ENCODE measurements at regions not wholly inside any gene's neighbourhood (a gene's known extent, or its start where the extent isn't known, plus 50 kb on each side); places are given as distances from the start of the nearest gene placed in this dataset.

GRCh38 chr4:62870451-62870850, 1538.8 kb downstream of the TECRL start:
- ChIA-PET POLR2A (no interaction called here), CTCF (no interaction called here)
- TF ChIP-seq, protein P1, sequence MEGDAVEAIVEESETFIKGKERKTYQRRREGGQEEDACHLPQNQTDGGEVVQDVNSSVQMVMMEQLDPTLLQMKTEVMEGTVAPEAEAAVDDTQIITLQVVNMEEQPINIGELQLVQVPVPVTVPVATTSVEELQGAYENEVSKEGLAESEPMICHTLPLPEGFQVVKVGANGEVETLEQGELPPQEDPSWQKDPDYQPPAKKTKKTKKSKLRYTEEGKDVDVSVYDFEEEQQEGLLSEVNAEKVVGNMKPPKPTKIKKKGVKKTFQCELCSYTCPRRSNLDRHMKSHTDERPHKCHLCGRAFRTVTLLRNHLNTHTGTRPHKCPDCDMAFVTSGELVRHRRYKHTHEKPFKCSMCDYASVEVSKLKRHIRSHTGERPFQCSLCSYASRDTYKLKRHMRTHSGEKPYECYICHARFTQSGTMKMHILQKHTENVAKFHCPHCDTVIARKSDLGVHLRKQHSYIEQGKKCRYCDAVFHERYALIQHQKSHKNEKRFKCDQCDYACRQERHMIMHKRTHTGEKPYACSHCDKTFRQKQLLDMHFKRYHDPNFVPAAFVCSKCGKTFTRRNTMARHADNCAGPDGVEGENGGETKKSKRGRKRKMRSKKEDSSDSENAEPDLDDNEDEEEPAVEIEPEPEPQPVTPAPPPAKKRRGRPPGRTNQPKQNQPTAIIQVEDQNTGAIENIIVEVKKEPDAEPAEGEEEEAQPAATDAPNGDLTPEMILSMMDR (IDR thresholded peaks at IDR 0.05; ENCODE audit: unreplicated experiment), result no peak
- H3K9me3 Mint-ChIP-seq (ENCODE audit: unreplicated experiment), result no peaks in the 10 kb centered on the region
- intact Hi-C loops (cut with micrococcal nuclease), result no loop called here
- no peaks in the 10 kb centered on the region for H3K36me3 Mint-ChIP-seq (ENCODE audit: insufficient read depth, unreplicated experiment)
- no peak overlapping the region for H3K4me3 Mint-ChIP-seq (ENCODE audit: unreplicated experiment)
- no TSS peak for BruUV-seq (replicated peaks)
- no peaks in the 10 kb centered on the region for H3K27me3 Mint-ChIP-seq (ENCODE audit: insufficient read depth, unreplicated experiment)
- DNase-seq (ENCODE audit: unreplicated experiment), result no peak
- no peak overlapping the region for H3K27ac Mint-ChIP-seq (ENCODE audit: low read depth, unreplicated experiment)
- H3K4me1 Mint-ChIP-seq (ENCODE audit: insufficient read depth, unreplicated experiment), result peaks cover 7% of the 10 kb centered on the region

DNA sequence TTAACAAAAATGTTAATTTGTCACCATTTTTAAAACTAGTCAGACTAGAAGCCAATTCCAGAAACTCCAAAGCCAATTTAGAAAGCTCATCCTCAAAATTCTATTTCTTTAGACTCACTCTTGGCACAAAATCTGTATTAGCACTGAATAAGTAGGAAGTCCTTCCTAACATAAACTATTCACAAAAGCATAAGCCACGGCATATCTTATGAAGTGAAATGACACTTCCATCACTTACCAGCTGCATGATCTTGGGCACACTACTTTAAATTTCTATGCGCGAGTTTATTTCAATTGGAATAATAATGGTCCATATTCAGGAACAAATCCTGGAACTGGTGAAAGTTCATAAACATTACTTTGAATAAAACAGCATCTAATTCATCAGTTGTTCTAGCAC, 1544.0 kb downstream of the TECRL start:
- intact Hi-C loops (cut with micrococcal nuclease), result no loop called here
- CTCF ChIA-PET, result interaction anchor here (0.9 kb wide), 1 partner anchor 10 kb away, joined by 3 read pairs; no protein-coding TSS in a partner anchor
- no peak overlapping the region for H3K27ac Mint-ChIP-seq (ENCODE audit: low read depth, unreplicated experiment)
- no peaks in the 10 kb centered on the region for H3K4me1 Mint-ChIP-seq (ENCODE audit: insufficient read depth, unreplicated experiment)
- no peak for DNase-seq (ENCODE audit: unreplicated experiment)
- H3K27me3 Mint-ChIP-seq (ENCODE audit: insufficient read depth, unreplicated experiment), result no peaks in the 10 kb centered on the region
- TF ChIP-seq, protein P1 (IDR thresholded peaks at IDR 0.05; ENCODE audit: unreplicated experiment), result no peak
- H3K4me3 Mint-ChIP-seq (ENCODE audit: unreplicated experiment), result no peak overlapping the region
- no peaks in the 10 kb centered on the region for H3K36me3 Mint-ChIP-seq (ENCODE audit: insufficient read depth, unreplicated experiment)
- no TSS peak for BruUV-seq (replicated peaks)
- POLR2A ChIA-PET, result no interaction called here
- no peaks in the 10 kb centered on the region for H3K9me3 Mint-ChIP-seq (ENCODE audit: unreplicated experiment)

DNA sequence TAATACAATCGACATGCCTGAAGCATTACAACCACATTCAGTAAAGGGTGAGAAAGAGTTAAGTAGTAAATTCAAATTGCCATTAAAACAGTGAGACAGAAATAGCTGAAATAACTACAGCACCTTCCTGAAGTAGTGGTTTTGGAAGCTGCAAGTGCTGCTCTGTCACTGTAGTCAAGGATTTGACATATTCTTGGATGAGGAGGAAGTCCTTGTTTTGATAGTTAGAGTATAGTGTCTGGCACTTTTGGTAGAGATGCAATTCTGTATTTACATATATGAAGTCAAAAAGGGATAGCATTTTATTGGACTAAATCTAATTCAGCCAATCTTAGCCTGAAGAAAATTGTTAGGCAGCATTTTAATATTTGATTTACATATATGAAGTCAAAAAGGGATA, 1559.6 kb downstream of the TECRL start:
- Mint-ChIP-seq H3K36me3 (ENCODE audit: insufficient read depth, unreplicated experiment) (no peaks in the 10 kb centered on the region), H3K9me3 (ENCODE audit: unreplicated experiment) (peaks cover 1% of the 10 kb centered on the region), H3K27ac (ENCODE audit: low read depth, unreplicated experiment) (no peak overlapping the region), H3K27me3 (ENCODE audit: insufficient read depth, unreplicated experiment) (no peaks in the 10 kb centered on the region), H3K4me1 (ENCODE audit: insufficient read depth, unreplicated experiment) (no peaks in the 10 kb centered on the region), H3K4me3 (ENCODE audit: unreplicated experiment) (no peak overlapping the region)
- TF ChIP-seq, protein P1 (IDR thresholded peaks at IDR 0.05; ENCODE audit: unreplicated experiment), result no peak
- no peak for DNase-seq (ENCODE audit: unreplicated experiment)
- BruUV-seq (replicated peaks), result no TSS peak
- ChIA-PET POLR2A (no interaction called here), CTCF (no interaction called here)
- intact Hi-C loops (cut with micrococcal nuclease), result no loop called here

DNA sequence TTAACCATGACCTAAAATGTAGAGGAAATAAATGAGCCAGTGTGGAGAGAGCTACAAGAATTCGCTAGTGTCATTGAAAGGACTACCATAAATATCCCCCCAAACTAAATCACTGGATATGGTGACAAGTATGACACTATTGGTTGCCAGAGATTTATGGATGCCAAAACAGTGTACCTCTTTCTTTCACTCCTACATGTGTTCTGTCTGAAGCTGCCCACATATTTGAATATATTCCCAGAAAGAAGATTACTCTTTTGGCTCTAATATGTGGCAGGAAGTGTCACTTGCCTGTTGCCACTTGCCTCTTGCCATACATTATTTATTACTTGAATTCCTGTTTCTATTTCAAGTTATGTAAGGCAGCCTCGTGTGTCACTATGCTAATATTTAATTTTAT, 1573.6 kb downstream of the TECRL start:
- no peak overlapping the region for H3K27ac Mint-ChIP-seq (ENCODE audit: low read depth, unreplicated experiment)
- no peaks in the 10 kb centered on the region for H3K9me3 Mint-ChIP-seq (ENCODE audit: unreplicated experiment)
- intact Hi-C loops (cut with micrococcal nuclease), result no loop called here
- ChIA-PET POLR2A (no interaction called here), CTCF (no interaction called here)
- no TSS peak for BruUV-seq (replicated peaks)
- DNase-seq (ENCODE audit: unreplicated experiment), result peak; percentile 2
- no peaks in the 10 kb centered on the region for H3K36me3 Mint-ChIP-seq (ENCODE audit: insufficient read depth, unreplicated experiment)
- TF ChIP-seq, protein P1 (IDR thresholded peaks at IDR 0.05; ENCODE audit: unreplicated experiment), result no peak
- no peaks in the 10 kb centered on the region for H3K27me3 Mint-ChIP-seq (ENCODE audit: insufficient read depth, unreplicated experiment)
- no peaks in the 10 kb centered on the region for H3K4me1 Mint-ChIP-seq (ENCODE audit: insufficient read depth, unreplicated experiment)
- H3K4me3 Mint-ChIP-seq (ENCODE audit: unreplicated experiment), result no peak overlapping the region

Data from MCF 10A (cell line).